ENCODE measurements at regions not wholly inside any gene's neighbourhood (a gene's known extent, or its start where the extent isn't known, plus 50 kb on each side); places are given as distances from the start of the nearest gene placed in this dataset.

GRCh38 chr4:32909053-32909452 lies 2188.9 kb downstream of the PCDH7 start:
- Mint-ChIP-seq H3K27me3 (no peaks in the 10 kb centered on the region), H3K4me1 (no peaks in the 10 kb centered on the region), H3K9me3 (peaks cover 6% of the 10 kb centered on the region), H3K36me3 (ENCODE audit: low read depth) (no peaks in the 10 kb centered on the region), H3K4me3 (no peak overlapping the region), H3K27ac (no peak overlapping the region)
- intact Hi-C loops (cut with micrococcal nuclease): no loop called here
- no peak for TF ChIP-seq CTCF (IDR thresholded peaks at IDR 0.05)
- no peak for ATAC-seq (ENCODE audit: low read depth)
- ChIA-PET POLR2A (no interaction called here), CTCF (no interaction called here)
- DNase-seq: no peak

- Mint-ChIP-seq H3K36me3 (ENCODE audit: low read depth) (no peaks in the 10 kb centered on the region), H3K27me3 (no peaks in the 10 kb centered on the region), H3K27ac (no peak overlapping the region), H3K4me1 (no peaks in the 10 kb centered on the region), H3K9me3 (peaks cover 6% of the 10 kb centered on the region), H3K4me3 (no peak overlapping the region)
- CTCF ChIA-PET: no interaction called here
- ATAC-seq (ENCODE audit: low read depth): no peak
- POLR2A ChIA-PET: no interaction called here
- no peak for DNase-seq
- intact Hi-C loops (cut with micrococcal nuclease): no loop called here
- TF ChIP-seq CTCF (IDR thresholded peaks at IDR 0.05): no peak
Measured at GRCh38 chr4:32909736-32910135, 2189.6 kb downstream of the PCDH7 start.

GRCh38 chr4:32917586-32917985 lies 2197.4 kb downstream of the PCDH7 start:
- intact Hi-C loops (cut with micrococcal nuclease): no loop called here
- DNase-seq: no peak
- Mint-ChIP-seq H3K4me1 (no peaks in the 10 kb centered on the region), H3K36me3 (ENCODE audit: low read depth) (no peaks in the 10 kb centered on the region), H3K4me3 (no peak overlapping the region), H3K9me3 (peaks cover 2% of the 10 kb centered on the region), H3K27ac (no peak overlapping the region), H3K27me3 (no peaks in the 10 kb centered on the region)
- TF ChIP-seq CTCF (IDR thresholded peaks at IDR 0.05): no peak
- ATAC-seq (ENCODE audit: low read depth): no peak
- CTCF ChIA-PET: no interaction called here
- POLR2A ChIA-PET: no interaction called here

- Mint-ChIP-seq H3K27me3 (no peaks in the 10 kb centered on the region), H3K4me3 (no peak overlapping the region), H3K9me3 (no peaks in the 10 kb centered on the region), H3K36me3 (ENCODE audit: low read depth) (no peaks in the 10 kb centered on the region), H3K27ac (no peak overlapping the region), H3K4me1 (no peaks in the 10 kb centered on the region)
- intact Hi-C loops (cut with micrococcal nuclease): no loop called here
- ATAC-seq (ENCODE audit: low read depth) (no peak), DNase-seq (no peak)
- CTCF ChIA-PET: no interaction called here
- POLR2A ChIA-PET: no interaction called here
- TF ChIP-seq CTCF (IDR thresholded peaks at IDR 0.05): no peak
Measured at GRCh38 chr4:32929796-32930699, 2209.9 kb downstream of the PCDH7 start.

GRCh38 chr4:32930700-32931099 lies 2210.5 kb downstream of the PCDH7 start:
- ATAC-seq (ENCODE audit: low read depth): no peak
- Mint-ChIP-seq H3K4me3 (no peak overlapping the region), H3K27ac (no peak overlapping the region), H3K9me3 (no peaks in the 10 kb centered on the region), H3K27me3 (no peaks in the 10 kb centered on the region), H3K36me3 (ENCODE audit: low read depth) (no peaks in the 10 kb centered on the region), H3K4me1 (no peaks in the 10 kb centered on the region)
- DNase-seq: no peak
- TF ChIP-seq CTCF (IDR thresholded peaks at IDR 0.05): no peak
- intact Hi-C loops (cut with micrococcal nuclease): no loop called here
- POLR2A ChIA-PET: no interaction called here
- CTCF ChIA-PET: no interaction called here

Data from activated B cell treated with CpG ODN at 0.5 μM for 24 hours (primary cell).